HG02642 (cell line): ENCODE measurements at regions not wholly inside any gene's neighbourhood (a gene's known extent, or its start where the extent isn't known, plus 50 kb on each side); places are given as distances from the start of the nearest gene placed in this dataset.
"Not testable (repeated sequence)": the region's sequence is repeated elsewhere in the genome, so short reads cannot be mapped to it uniquely, and the experiment has no call there.

ENCODE experiments used
- ATAC-seq: cut with Tn5 transposase; IDR thresholded peaks from one replicate; pipeline ENCODE4 v1.9.1; 2021; ENCODE audit warnings: mild to moderate bottlenecking; ENCODE audit not compliant: unreplicated experiment, poor library complexity

DNA sequence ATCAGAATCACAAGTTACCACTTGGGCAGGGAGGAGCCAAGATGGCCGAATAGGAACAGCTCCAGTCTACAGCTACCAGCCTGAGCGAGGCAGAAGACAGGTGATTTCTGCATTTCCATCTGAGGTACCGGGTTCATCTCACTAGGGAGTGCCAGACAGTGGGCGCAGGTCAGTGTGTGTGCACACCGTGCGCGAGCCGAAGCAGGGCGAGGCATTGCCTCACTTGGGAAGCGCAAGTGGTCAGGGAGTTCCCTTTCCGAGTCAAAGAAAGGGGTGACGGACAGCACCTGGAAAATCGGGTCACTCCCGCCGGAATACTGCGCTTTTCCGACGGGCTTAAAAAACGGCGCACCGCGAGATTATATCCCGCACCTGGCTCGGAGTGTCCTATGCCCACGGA is 99.8 kb upstream of the PBX1 start:
- not testable (repeated sequence) for ATAC-seq

DNA sequence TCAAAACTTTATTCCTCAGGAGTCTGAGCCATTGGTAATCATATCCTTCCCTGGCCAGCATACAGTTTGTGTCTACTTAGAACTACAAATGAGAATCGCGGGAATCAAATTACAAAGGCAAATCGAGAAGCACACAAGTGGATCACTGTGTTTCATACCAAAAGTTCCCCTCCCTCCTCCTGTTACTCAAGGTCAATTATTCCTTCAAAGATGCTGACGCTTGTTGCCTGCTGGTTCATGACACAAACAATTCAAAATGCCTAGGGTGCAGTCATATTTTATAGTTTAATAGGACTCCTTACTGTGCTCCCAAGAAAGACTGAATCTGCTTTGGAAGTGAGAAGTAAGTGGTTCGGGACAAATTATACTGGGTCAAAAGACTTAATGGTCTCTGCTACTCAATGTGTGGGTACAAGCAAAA is 93.0 kb upstream of the PBX1 start:
- no peak for ATAC-seq

DNA sequence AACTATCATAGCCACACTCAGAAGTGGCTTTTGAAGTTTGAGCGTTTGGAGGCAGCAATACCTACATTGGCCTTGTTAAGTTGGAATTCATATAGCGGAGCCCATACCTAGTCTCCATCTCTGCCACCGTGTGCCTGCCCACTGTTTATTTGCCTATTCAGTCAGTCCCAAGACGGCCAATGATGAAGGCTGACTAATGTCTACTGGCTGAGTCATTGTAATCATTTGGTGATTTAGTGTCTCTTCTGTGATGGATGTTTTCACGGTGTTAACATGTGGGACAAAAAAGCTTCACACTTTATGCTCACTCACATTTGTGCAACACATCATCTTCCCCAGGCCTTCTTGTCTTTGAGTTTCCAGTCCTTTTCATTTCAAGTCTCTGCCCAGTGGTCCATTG is 92.6 kb upstream of the PBX1 start:
- no peak for ATAC-seq

DNA sequence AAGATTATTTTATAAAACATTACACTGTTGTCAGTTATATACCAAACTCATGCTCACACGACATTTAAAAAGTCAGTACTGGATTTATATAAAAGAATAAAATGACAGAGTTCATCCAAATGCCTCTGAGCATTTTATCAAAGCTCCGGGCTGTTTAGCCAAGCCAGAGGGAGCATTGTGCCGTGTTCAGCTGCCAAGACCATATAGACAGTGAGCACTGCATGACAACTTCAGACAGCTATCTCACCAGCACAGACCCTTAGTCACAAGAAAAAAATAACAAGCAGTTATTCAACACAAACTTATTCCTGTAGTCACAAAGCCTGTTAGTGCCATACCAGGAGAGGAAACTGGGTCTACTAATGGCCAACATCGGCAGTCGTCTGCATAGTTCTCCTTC is 88.0 kb upstream of the PBX1 start:
- no peak for ATAC-seq

DNA sequence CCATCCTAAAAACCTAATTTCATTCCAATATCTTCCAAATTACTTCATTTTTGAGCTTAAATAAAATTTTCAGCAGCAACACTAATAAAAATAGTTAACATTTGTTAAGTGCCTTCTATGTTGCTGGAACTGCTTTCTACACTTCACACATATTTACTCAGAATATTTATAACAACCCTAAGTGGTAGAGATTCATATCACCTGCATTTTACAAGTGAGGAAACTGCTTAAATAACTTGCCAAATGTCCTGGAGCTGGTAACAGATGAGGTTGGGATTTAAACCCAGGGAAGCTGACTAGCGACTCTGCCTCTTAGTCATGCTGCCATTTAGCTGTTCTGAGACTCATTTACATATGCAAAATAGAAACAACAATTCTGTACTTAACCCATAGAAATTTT is 86.1 kb upstream of the PBX1 start:
- ATAC-seq = no peak

DNA sequence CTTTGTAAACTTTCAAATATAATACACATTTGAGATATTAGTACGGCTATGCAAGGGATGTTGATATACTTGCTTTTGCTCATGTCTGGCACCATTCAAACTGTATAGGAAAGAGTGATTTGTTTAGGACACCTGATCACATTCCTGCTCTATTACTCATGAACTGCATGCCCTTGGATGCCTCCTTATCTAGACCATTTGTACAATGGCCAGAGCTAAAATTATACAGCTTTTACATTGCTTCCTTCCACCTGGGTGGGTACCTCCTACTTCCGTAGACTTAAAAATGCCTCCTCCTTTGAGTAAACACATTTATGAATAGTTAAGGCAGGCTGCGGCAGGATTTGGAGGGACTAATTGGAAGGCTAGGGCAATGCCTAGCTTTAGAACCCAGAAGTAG is 85.4 kb upstream of the PBX1 start:
- no peak for ATAC-seq

DNA sequence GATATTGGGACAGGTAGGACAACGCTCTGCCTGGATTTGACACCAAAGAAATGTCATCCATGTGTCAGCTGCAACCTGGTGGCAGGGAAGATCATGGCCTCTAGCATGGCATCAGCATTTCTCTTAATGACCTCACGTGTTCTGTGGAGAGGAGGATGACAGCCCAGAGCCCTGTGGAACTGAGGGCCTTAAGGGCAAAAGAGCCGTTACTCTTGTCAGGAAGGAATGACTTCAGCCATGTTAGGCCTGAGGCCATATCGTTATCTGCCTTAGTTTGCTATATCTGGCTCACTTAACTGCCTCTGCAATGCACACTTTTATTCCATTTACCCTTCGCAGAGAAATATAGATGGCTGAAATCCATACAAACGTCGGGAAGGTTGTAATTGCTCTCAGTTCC is 83.2 kb upstream of the PBX1 start:
- ATAC-seq = no peak

DNA sequence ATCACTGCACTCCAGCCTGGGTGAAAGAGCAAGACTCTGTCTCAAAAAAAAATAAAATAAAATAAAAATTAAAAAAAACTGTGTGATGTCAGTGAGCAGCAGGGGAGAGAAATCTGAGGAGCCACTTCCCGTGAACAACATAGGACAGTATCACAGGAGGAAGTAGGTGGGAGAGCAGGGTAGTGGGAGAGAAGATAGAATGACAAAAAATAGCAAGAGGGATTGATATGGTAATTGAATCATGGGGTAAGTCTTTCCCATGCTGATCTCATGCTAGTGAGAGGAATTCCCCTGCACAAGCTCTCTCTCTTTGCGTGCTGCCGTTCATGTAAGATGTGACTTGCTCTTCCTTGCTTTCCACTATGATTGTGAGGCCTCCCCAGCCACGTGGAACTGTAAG is 81.6 kb upstream of the PBX1 start:
- ATAC-seq = no peak

DNA sequence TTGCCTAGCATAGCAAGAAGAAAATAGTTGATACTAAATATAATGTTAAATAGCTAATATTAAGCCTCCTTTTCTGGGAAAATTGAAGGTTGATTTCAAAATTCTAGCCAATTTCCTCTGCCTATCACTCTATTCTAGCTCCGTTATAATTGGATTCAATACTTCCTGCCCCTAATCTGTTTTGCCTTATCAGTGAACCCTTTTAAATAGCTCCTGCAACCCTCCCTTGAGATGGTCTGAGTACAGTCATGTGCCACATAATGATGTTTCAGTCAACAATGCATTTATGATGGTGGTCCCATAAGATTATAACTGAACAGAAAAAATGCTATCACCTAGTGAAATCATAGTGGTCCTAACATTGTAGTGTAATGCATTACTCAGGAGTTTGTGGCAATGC is 79.7 kb upstream of the PBX1 start:
- no peak for ATAC-seq

DNA sequence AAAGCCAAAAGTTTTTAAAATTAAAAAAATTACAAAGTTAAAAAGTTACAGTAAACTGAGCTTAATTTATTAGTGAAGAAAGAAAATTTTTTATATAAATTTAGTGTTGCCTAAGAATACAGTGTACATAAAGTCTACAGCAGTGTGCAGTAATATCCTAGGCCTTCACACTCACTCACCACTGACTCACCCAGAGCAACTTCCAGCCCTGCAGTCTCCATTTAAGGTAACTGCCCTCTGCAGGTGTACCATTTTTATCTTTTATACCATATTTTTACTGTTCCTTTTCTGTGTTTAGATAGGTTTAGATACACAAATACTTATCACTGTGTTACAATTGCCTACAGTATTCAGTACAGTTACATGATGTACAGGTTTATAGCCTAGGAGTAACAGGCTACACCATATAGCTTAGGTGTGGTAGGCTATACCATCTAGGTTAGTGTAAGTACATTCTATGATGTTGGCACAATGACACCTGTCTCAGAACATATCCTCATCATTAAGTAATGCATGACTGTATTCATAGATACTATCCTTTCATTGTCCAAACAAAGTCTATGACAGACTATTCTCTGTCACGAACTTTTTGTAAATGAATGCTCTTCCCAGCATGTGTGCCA is 78.6 kb upstream of the PBX1 start:
- ATAC-seq = no peak

DNA sequence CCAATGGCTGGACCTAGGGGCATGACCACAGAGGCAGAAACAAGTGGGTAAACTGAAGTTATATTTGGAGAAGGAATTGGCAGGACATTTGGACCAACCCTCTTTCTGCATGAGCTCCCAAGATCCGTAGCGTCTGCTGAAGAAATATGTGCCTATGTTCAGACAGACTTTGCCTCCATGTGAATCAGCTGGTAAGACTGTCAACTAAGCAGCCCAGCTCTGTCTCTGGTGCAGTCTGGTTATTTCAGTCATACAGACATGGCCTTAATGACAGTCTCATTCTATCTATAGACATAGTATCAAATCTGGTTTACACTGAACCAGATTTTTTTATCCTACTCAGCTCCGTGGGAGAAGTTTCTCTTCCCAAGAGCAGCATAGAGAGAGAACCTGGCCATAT is 63.1 kb upstream of the PBX1 start:
- no peak for ATAC-seq

DNA sequence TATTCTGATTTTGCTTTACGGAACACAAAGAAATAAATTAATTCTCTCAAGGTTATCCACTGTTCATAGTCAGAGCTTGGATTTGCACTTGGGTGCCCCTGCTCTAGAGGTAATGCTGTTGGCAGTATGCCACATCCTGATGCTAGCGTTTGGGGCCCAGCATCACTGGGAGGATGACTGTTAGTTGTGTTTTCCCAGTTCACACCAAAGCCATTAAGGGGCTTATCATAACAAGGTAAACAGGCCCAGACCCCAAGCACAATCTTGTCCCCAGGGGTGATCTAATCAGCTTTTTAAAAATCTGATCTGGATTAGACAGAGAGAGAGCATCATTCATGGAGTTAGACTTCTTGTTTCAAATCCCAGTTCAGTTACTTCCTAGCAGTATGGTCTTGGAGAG is 60.2 kb upstream of the PBX1 start:
- ATAC-seq = no peak

DNA sequence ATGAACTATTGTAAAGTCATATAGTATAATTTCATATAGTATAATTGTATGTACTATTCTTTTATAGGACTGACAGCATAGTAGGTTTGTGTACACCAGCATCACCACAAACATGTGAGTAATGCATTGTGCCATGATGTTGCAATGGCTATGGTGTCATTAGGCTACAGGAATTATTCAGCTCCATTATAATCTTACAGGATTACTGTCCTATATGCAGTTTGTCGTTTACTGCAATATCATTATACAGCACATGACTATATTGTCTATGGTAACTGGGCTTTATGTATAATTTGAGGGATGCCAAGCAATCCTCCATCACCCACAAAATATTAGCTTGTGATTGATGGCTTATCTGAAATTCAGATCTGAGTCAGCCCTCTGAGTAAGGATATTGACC is 54.2 kb upstream of the PBX1 start:
- ATAC-seq = no peak
